Endothelial cell of umbilical vein (primary cell): ENCODE measurements at regions not wholly inside any gene's neighbourhood (a gene's known extent, or its start where the extent isn't known, plus 50 kb on each side); places are given as distances from the start of the nearest gene placed in this dataset.

ENCODE experiments used
- BruUV-seq: library from RNA; stranded (reverse); fragments of 400-500 nt; replicated peaks from 2 replicates; lab custom pipeline; 2021; lab: Mats Ljungman, UMichigan
- CTCF ChIA-PET: fragments of 300-600, 350-600 bp; sonication (Branson Sonifier 250); formaldehyde crosslinking; loops from one replicate; lab custom pipeline; 2021; ENCODE audit warnings: antibody characterized with exemption, inconsistent platforms; lab: Charles Lee
- POLR2A ChIA-PET: fragments of 300-600, 350-600 bp; sonication (Branson Sonifier 250); formaldehyde crosslinking; loops from one replicate; lab custom pipeline; 2021; ENCODE audit warnings: antibody characterized with exemption, inconsistent platforms; lab: Charles Lee
- DNase-seq: peaks from one replicate; pipeline ENCODE4 v3.0.0-alpha.2; 2011; ENCODE audit warnings: low read depth, low spot score
- FAIRE-seq: peaks from 2 replicates; lab custom pipeline; 2011; peaks lifted over from hg19 to GRCh38; lab: Jason Lieb, UNC
- H2AFZ ChIP-seq: 2 replicates; pipeline ENCODE4 v1.6.0; 2012; ENCODE audit warnings: low read depth, low read length, control low read depth, inconsistent platforms
- H3K27ac ChIP-seq: 2 replicates; pipeline ENCODE4 v1.5.1; 2011; ENCODE audit warnings: low read depth, mild to moderate bottlenecking, control low read depth, low read length, moderate library complexity; ENCODE audit not compliant: insufficient read depth
- H3K27me3 ChIP-seq, 2 experiments: 2 replicates each; pipeline versions ENCODE4 v1.6.0 to v1.6.1; 2011; ENCODE audit warnings: low read length in 2 of 2, mixed read lengths in 1 of 2; ENCODE audit not compliant: control insufficient read depth in 2 of 2, insufficient read depth in 2 of 2
- H3K36me3 ChIP-seq, 2 experiments: 2 replicates in 1 of 2; 3 replicates in 1 of 2; pipeline ENCODE4 v1.5.1; 2011; ENCODE audit warnings: low read length in 2 of 2, mild to moderate bottlenecking in 1 of 2, moderate library complexity in 1 of 2; ENCODE audit not compliant: control insufficient read depth in 2 of 2, insufficient read depth in 2 of 2; ENCODE audit errors: extremely low read depth in 1 of 2
- H3K4me1 ChIP-seq: 3 replicates; pipeline ENCODE4 v1.5.1; 2011; ENCODE audit warnings: mild to moderate bottlenecking, low read length; ENCODE audit not compliant: control insufficient read depth, insufficient read depth; ENCODE audit errors: extremely low read depth
- H3K4me2 ChIP-seq: 2 replicates; pipeline ENCODE4 v1.6.1; 2011; ENCODE audit warnings: low read length, control low read depth, mixed read lengths; ENCODE audit not compliant: insufficient read depth
- H3K4me3 ChIP-seq, 3 experiments: fragments of 200-600 bp in 1 of 3; sonication (generic), shearing (Covaris generic) in 1 of 3; replicated peaks in 1 of 3; 2 replicates each; pipeline ENCODE4 v1.5.1; 2011 to 2016; ENCODE audit warnings: control low read depth in 3 of 3, low read length in 3 of 3, mild to moderate bottlenecking in 2 of 3, inconsistent platforms in 1 of 3, low read depth in 1 of 3, moderate library complexity in 1 of 3; ENCODE audit not compliant: insufficient read depth in 1 of 3
- H3K79me2 ChIP-seq: 2 replicates; pipeline ENCODE4 v1.6.0; 2012; ENCODE audit warnings: low read length, inconsistent platforms; ENCODE audit not compliant: control insufficient read depth, insufficient read depth
- H3K9ac ChIP-seq: replicated peaks from 2 replicates; pipeline ENCODE3; 2011; ENCODE audit warnings: low read length, control low read depth; ENCODE audit not compliant: insufficient read depth; ENCODE audit errors: extremely low read depth
- H3K9me1 ChIP-seq: replicated peaks from 3 replicates; pipeline ENCODE4 v1.6.0; 2011; ENCODE audit warnings: mild to moderate bottlenecking, low read length; ENCODE audit not compliant: control insufficient read depth, insufficient read depth; ENCODE audit errors: extremely low read depth
- H3K9me3 ChIP-seq: replicated peaks from 2 replicates; pipeline ENCODE4 v1.5.1; 2012; ENCODE audit warnings: low read length, inconsistent platforms; ENCODE audit not compliant: control insufficient read depth, insufficient read depth
- H4K20me1 ChIP-seq: replicated peaks from 2 replicates; pipeline ENCODE3; 2011; ENCODE audit warnings: mild to moderate bottlenecking, low read length; ENCODE audit not compliant: control insufficient read depth, insufficient read depth; ENCODE audit errors: extremely low read depth
- EZH2 ChIP-seq: IDR thresholded peaks from 2 replicates; pipeline ENCODE4 v1.6.1; 2012; ENCODE audit warnings: borderline replicate concordance, low read depth, mild to moderate bottlenecking, moderate library complexity, low read length, inconsistent platforms; ENCODE audit not compliant: severe bottlenecking
- FOS ChIP-seq: IDR thresholded peaks from 2 replicates; pipeline ENCODE4 v1.6.1; 2011; ENCODE audit warnings: mild to moderate bottlenecking, low read length, moderate library complexity, borderline replicate concordance; ENCODE audit not compliant: insufficient read depth
- GATA2 ChIP-seq: IDR thresholded peaks from 2 replicates; pipeline ENCODE4 v1.7.0; 2011; ENCODE audit warnings: low read depth, mild to moderate bottlenecking, moderate library complexity, mixed read lengths, low read length; ENCODE audit not compliant: insufficient read length, insufficient read depth
- JUN ChIP-seq: IDR thresholded peaks from 2 replicates; pipeline ENCODE4 v1.6.1; 2011; ENCODE audit warnings: borderline replicate concordance, low read depth; ENCODE audit not compliant: insufficient read length, insufficient read depth
- MYC ChIP-seq: IDR thresholded peaks from one replicate; pipeline ENCODE4 v1.6.1; 2011; ENCODE audit warnings: mild to moderate bottlenecking, low read depth, low read length
- POLR2A ChIP-seq: IDR thresholded peaks from 2 replicates; pipeline ENCODE4 v1.6.1; 2012; ENCODE audit warnings: low read depth, mild to moderate bottlenecking, control low read depth, low read length
- dilution Hi-C: fragments of 300-500 bp; cut with MboI; formaldehyde crosslinking; loops from one replicate; pipeline ENCODE4 v1.15.0; 2019; ENCODE audit warnings: low sequenced_read_pairs; ENCODE audit not compliant: extremely low pct_ligation_motif_present
- intact Hi-C: fragments of 100-400 bp; cut with micrococcal nuclease; formaldehyde crosslinking; loops from one replicate; pipeline ENCODE4 v1.10.0; 2022
- TF ChIP-seq, protein P1 (sequence below): IDR thresholded peaks from 2 replicates; pipeline ENCODE4 v1.6.1; 2011; ENCODE audit not compliant: insufficient read depth, insufficient read length
- TF ChIP-seq, protein P2 (sequence below), 2 donors: IDR thresholded peaks; 1 replicate in 1 of 2; 2 replicates in 1 of 2; pipeline ENCODE4 v1.5.1; 2011; ENCODE audit warnings: low read length in 2 of 2, mild to moderate bottlenecking in 2 of 2, moderate library complexity in 2 of 2, control low read depth in 1 of 2, inconsistent platforms in 1 of 2, low read depth in 1 of 2; ENCODE audit not compliant: insufficient read depth in 1 of 2; ENCODE audit errors: extremely low read depth in 1 of 2

DNA sequence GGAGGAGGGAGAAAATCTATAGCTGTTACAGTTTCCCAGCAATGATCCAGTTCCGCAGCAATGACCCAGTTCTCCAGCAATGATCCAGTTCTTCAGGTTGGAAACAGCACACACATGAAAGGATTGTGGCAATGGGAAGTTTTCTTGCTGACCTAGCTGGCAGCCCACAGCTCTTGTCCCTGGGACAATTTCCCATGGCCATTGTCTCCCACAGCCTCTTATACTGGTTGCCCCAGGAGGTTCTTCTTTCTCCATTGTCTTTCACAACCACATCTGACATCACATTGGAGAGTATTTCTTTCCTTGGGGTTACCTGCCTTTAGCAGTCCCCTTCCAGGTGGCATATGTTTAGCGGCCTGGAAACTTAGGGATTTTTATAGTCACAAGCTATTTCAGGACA, 209.8 kb upstream of the PLEKHG7 start:
- ChIA-PET CTCF (interaction anchor here (0.7 to 2.8 kb wide), 3 partner anchors 14 to 23 kb away, joined by 3 to 9 read pairs (median 3); no protein-coding TSS in a partner anchor), POLR2A (no interaction called here)
- no peaks in the 10 kb centered on the region for H3K79me2 ChIP-seq
- FAIRE-seq (no peak), DNase-seq (no peak)
- no peaks in the 10 kb centered on the region for H3K9me3 ChIP-seq
- H3K4me3 ChIP-seq = no peak overlapping the region
- no peak overlapping the region for H3K4me2 ChIP-seq
- TF ChIP-seq FOS (no peak), JUN (no peak), EZH2 (no peak), GATA2 (no peak)
- TF ChIP-seq, protein P1, sequence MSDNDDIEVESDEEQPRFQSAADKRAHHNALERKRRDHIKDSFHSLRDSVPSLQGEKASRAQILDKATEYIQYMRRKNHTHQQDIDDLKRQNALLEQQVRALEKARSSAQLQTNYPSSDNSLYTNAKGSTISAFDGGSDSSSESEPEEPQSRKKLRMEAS = no peak
- no TSS peak for BruUV-seq
- peaks cover 0 to 4% of the 10 kb centered on the region in 2 experiments for H3K27me3 ChIP-seq
- H3K27ac ChIP-seq = no peak overlapping the region
- H3K4me1 ChIP-seq = no peaks in the 10 kb centered on the region
- no peaks in the 10 kb centered on the region for H3K9me1 ChIP-seq
- H3K36me3 ChIP-seq = no peaks in the 10 kb centered on the region
- dilution Hi-C loops (no loop called here), intact Hi-C loops (no loop called here)
- no peak overlapping the region for H3K9ac ChIP-seq
- no peak overlapping the region for H2AFZ ChIP-seq
- no peaks in the 10 kb centered on the region for H4K20me1 ChIP-seq

DNA sequence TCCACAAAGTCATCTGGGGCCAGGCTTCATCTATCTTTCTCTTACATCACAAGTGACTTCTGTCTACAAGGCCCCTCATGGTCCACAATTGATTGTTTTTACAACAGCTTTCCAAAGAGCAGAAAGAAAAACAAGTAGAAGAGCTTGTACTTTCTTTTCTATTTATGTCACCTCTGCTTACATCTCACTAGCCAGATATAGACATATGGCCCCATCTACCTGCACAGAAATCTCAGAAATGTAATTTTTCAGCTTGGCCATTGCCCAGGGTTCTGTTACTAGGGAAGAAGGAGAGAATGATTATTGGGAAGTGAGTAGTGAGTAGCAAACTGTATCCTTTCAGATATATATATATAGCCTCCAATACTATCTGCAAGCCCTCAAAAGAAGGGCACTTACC, 210.5 kb upstream of the PLEKHG7 start:
- Histone ChIP-seq H3K4me3 (no peak overlapping the region), H3K27ac (no peak overlapping the region), H3K9me1 (no peaks in the 10 kb centered on the region), H4K20me1 (no peaks in the 10 kb centered on the region), H3K36me3 (no peaks in the 10 kb centered on the region), H3K27me3 (peaks cover 0 to 4% of the 10 kb centered on the region in 2 experiments), H3K4me1 (no peaks in the 10 kb centered on the region), H3K9me3 (no peaks in the 10 kb centered on the region), H2AFZ (no peak overlapping the region), H3K9ac (no peak overlapping the region), H3K4me2 (no peak overlapping the region), H3K79me2 (no peaks in the 10 kb centered on the region)
- intact Hi-C loops = no loop called here
- DNase-seq (no peak), FAIRE-seq (no peak)
- ChIA-PET CTCF (interaction anchor here (0.7 to 2.8 kb wide), 3 partner anchors 12 to 24 kb away, joined by 3 to 9 read pairs (median 3); no protein-coding TSS in a partner anchor), POLR2A (no interaction called here)
- no peak for TF ChIP-seq FOS
- no peak for TF ChIP-seq GATA2
- no peak for TF ChIP-seq JUN
- TF ChIP-seq EZH2 = no peak
- TF ChIP-seq MYC = no peak
- no peak for TF ChIP-seq POLR2A
- TF ChIP-seq, protein P2, sequence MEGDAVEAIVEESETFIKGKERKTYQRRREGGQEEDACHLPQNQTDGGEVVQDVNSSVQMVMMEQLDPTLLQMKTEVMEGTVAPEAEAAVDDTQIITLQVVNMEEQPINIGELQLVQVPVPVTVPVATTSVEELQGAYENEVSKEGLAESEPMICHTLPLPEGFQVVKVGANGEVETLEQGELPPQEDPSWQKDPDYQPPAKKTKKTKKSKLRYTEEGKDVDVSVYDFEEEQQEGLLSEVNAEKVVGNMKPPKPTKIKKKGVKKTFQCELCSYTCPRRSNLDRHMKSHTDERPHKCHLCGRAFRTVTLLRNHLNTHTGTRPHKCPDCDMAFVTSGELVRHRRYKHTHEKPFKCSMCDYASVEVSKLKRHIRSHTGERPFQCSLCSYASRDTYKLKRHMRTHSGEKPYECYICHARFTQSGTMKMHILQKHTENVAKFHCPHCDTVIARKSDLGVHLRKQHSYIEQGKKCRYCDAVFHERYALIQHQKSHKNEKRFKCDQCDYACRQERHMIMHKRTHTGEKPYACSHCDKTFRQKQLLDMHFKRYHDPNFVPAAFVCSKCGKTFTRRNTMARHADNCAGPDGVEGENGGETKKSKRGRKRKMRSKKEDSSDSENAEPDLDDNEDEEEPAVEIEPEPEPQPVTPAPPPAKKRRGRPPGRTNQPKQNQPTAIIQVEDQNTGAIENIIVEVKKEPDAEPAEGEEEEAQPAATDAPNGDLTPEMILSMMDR (IDR thresholded peaks at IDR 0.05; ENCODE audit: extremely low read depth in 1 of 2, insufficient read depth in 1 of 2, low read depth in 1 of 2, low read length in 2 of 2) = no peak
- dilution Hi-C loops = no loop called here
- no TSS peak for BruUV-seq
